GM12872 (cell line): ENCODE measurements at regions not wholly inside any gene's neighbourhood (a gene's known extent, or its start where the extent isn't known, plus 50 kb on each side); places are given as distances from the start of the nearest gene placed in this dataset.

Experiments used
- TF ChIP-seq, protein P1 (sequence below): IDR thresholded peaks from 3 replicates; pipeline ENCODE4 v1.5.1; 2011; ENCODE audit warnings: low read depth, mild to moderate bottlenecking, low read length, moderate library complexity; ENCODE audit not compliant: insufficient read depth

DNA sequence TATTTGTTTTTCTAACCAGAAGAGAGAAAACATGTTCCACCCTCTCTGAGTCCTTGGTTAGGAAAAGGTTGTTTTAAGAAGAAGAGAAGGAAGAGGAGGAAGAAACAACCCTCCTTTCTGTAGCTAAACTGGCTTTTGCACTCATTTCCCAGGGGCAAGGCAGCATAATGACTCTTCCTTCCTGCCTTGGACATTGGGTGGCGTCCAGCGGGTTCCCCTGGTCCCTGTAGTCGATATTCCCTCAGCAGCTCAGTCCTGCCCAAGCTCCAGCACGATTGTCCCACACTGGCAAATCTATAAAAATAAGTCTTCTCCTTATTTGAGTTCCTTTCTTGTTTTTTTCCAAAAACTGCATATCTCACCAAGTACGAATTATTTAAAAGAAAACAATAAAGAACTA, 81.2 kb downstream of the TEX35 start:
- TF ChIP-seq, protein P1, sequence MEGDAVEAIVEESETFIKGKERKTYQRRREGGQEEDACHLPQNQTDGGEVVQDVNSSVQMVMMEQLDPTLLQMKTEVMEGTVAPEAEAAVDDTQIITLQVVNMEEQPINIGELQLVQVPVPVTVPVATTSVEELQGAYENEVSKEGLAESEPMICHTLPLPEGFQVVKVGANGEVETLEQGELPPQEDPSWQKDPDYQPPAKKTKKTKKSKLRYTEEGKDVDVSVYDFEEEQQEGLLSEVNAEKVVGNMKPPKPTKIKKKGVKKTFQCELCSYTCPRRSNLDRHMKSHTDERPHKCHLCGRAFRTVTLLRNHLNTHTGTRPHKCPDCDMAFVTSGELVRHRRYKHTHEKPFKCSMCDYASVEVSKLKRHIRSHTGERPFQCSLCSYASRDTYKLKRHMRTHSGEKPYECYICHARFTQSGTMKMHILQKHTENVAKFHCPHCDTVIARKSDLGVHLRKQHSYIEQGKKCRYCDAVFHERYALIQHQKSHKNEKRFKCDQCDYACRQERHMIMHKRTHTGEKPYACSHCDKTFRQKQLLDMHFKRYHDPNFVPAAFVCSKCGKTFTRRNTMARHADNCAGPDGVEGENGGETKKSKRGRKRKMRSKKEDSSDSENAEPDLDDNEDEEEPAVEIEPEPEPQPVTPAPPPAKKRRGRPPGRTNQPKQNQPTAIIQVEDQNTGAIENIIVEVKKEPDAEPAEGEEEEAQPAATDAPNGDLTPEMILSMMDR = no peak

DNA sequence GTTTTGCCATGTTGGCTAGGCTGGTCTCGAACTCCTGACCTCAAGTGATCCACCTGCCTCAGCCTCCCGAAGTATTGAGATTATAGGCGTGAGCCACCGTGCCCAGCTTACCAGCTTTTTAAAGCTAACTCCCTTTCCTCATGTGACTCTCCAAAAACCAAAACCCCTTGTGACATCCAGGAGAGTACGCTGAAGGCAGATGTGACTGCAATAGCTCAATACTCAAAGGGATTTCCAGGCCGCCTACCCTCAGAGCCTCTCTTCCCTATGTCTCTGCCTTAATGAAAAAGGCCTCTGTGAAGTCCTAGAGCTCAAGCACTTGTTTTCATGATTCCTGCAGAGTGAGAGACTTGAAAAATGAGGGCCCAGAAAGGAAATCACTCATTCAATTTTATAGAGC, 82.6 kb downstream of the TEX35 start:
- TF ChIP-seq, protein P1 = no peak

DNA sequence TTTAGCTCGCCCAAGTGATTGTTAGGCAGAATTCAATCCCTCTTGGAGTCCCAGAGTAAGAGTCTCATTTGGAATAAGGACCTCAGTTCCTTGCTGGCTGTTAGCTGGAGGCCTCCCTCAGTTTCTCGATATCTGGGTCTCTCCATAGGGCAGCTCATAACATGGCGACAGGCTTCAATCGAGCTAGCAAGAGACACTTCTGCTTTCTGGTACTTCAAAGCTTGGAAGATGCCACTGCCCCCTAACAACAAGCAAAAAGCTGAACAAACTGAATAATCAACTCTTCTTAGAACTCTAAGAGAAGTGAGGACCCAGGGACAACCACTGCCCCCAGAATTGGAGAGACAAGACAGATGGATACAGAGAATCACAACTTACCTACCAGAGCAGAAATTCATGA, 86.2 kb downstream of the TEX35 start:
- TF ChIP-seq, protein P1 = no peak

DNA sequence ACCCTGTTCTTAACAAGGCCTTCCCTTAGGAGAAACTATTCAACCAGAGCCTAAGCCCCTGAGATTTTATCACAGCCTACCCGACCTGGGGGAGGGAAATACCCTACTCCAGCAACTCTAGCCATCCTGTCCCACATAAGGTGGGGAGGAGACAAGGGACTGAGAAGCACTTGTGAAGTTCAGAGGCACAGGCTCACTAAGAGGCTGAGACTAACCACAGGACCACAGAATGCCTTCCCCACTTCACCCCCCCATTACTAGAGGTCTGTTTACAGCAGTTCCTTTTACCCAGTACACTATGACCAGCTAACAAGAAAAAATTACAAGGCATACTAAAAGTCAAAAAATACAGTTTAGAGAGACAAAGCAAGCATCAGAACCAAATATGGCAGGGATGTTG, 86.8 kb downstream of the TEX35 start:
- TF ChIP-seq, protein P1 = no peak

DNA sequence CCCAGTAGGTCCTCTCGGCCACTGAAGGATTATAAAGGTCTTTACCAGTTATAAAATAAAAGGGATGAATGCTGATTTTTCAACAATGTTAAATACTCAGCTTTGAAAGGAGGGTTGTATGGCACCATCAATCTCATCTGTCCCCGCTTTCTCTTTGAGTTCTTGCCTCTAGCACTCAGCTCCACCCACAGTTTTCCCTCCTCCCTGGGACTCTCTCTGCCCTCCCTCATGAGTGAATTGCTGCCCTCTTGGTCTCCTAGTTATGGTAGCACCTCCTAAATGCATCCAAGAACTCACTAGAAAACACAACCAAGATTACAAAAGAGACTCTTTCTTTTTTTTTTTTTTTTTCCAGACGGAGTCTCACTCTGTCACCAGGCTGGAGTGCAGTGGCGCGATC, 91.0 kb downstream of the TEX35 start:
- TF ChIP-seq, protein P1 = no peak

DNA sequence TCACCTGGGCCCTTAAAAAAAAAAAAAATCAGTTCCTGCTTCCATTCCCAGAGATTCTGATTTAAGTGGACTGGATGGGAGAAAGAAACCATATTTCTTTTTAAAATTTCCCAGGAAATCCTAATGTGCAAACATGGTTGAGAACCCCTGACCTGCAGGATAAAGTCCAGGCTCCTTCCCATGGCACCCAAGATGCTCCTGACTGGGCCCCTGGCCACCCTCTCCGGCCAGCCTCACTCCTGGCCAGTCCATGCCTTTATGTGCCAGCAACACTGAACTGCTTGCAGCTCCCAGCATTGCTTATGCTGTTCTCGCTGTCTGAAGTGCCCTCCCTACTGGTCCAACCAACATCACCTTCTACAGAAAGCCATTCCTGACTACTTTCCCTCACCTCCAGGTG, 93.9 kb downstream of the TEX35 start:
- TF ChIP-seq, protein P1 = no peak

DNA sequence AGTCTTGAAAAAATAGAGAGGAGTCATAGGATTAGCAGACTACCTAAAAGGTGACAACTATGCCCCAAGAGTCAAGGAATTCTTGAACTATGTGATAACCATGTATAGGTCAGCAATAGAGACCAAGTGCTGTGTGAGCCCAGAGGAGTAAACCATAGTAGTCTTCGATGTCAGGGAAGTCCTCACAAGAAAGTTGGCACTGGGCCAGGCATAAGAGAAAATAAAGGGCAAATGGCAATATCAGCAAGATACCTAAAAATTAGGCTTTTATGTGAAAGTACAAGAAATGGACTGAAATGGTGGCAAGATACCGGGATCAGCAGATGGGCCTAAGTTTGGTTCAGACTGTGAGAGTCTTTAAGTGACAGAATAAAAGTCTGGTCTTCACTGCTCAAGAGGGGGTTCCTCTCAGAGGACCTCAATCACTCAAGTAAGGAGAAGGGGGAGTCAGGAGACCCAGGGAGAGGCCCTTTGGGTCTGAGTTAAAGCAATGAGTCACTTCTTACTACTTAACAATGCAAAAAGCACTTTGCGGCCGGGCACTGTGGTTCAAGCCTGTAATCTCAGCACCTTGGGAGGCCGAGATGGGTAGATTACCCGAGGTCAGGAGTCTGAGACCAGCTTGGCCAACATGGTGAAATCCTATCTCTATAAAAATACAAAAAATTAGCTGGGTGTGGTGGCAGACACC, 95.0 kb downstream of the TEX35 start:
- TF ChIP-seq, protein P1 = no peak
